AG09319 (cell line): ENCODE measurements at regions not wholly inside any gene's neighbourhood (a gene's known extent, or its start where the extent isn't known, plus 50 kb on each side); places are given as distances from the start of the nearest gene placed in this dataset.
"Not testable (repeated sequence)": the region's sequence is repeated elsewhere in the genome, so short reads cannot be mapped to it uniquely, and the experiment has no call there.

Experiments
- DNase-seq: peaks from one replicate; pipeline ENCODE4 v3.0.0-alpha.2; 2010; ENCODE audit warnings: low read depth; ENCODE audit errors: extremely low read depth
- TF ChIP-seq, protein P1 (sequence below): IDR thresholded peaks from 2 replicates; pipeline ENCODE4 v1.5.1; 2011; ENCODE audit warnings: low read depth, mild to moderate bottlenecking, inconsistent platforms, low read length, moderate library complexity

- TF ChIP-seq, protein P1, sequence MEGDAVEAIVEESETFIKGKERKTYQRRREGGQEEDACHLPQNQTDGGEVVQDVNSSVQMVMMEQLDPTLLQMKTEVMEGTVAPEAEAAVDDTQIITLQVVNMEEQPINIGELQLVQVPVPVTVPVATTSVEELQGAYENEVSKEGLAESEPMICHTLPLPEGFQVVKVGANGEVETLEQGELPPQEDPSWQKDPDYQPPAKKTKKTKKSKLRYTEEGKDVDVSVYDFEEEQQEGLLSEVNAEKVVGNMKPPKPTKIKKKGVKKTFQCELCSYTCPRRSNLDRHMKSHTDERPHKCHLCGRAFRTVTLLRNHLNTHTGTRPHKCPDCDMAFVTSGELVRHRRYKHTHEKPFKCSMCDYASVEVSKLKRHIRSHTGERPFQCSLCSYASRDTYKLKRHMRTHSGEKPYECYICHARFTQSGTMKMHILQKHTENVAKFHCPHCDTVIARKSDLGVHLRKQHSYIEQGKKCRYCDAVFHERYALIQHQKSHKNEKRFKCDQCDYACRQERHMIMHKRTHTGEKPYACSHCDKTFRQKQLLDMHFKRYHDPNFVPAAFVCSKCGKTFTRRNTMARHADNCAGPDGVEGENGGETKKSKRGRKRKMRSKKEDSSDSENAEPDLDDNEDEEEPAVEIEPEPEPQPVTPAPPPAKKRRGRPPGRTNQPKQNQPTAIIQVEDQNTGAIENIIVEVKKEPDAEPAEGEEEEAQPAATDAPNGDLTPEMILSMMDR = no peak
Observed at GRCh38 chr4:52200339-52200725, 149.2 kb downstream of the SPATA18 start.

GRCh38 chr4:52201715-52202114, 150.6 kb downstream of the SPATA18 start:
- no peak for DNase-seq

More at GRCh38 chr4:52200339-52200725, 149.2 kb downstream of the SPATA18 start:
- no peak for DNase-seq

GRCh38 chr4:52202251-52202779, 151.2 kb downstream of the SPATA18 start:
- TF ChIP-seq, protein P1 = no peak

More at GRCh38 chr4:52201715-52202114, 150.6 kb downstream of the SPATA18 start:
- TF ChIP-seq, protein P1 = no peak

DNA sequence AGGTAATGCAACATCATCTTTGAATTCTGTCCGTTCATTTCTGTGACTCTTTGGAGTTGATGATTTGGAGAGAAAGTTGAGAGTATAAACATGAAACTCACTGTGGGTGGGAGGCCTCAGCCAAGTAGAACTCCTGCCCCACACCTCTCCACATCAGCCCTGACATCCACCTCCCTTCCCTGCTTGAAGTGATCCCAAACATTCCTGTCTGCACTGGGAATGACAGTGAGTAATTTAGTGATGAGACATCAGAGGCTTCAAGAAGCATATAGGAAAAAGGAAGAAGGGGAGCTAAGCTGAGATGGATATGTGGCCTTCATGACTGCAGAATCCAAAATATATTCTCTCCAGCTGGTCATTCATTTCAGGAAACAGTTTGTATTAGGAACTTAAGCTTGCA, 151.8 kb downstream of the SPATA18 start:
- DNase-seq = no peak
- TF ChIP-seq, protein P1 = no peak

More at GRCh38 chr4:52202251-52202779, 151.2 kb downstream of the SPATA18 start:
- DNase-seq = no peak

DNA sequence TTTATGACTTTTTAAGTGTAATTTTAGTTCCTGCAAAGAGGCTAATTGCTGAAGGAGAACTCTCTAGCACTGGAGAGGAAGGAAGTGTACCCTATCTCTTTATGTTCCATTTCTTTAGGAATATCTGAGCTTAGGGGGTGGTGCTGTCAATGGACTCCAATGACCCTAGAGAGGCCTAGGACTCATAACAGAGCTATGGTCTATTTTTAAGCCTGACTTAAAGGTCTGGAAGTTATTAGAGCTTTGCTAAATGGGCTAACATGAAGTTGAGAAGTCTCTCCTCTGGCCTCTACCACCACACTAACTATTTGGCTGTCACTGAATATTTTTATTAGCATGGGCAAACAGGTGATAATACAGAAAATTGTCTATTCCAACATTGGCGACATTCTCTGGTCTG, 152.2 kb downstream of the SPATA18 start:
- no peak for DNase-seq
- TF ChIP-seq, protein P1 = no peak

- TF ChIP-seq, protein P1 = no peak
- no peak for DNase-seq
Observed at GRCh38 chr4:52204921-52205320, 153.8 kb downstream of the SPATA18 start.

- DNase-seq = not testable (repeated sequence)
Observed at GRCh38 chr4:52207146-52207545, 156.0 kb downstream of the SPATA18 start.

DNA sequence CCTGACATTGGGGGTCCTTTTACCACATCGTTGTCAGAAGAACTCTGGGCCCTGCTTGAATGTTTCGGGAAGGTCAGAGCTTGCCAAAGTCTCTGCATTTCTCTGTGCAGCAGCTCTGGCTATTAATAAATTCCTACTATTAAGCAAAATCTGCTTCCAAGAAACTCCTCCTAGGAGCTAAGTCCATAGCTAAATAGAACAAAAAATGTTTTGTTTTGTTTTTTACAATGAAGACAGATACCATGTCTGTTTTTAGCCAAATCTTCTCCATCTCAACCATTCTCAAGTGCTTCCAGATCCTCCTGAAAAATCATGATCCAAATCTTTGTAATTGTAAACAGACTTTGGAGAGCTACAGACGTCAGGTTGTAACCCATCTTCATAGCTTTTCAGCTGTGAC, 161.6 kb downstream of the SPATA18 start:
- TF ChIP-seq, protein P1 = no peak
- DNase-seq = no peak
